Gastrocnemius medialis (tissue), 4 donors: ENCODE measurements at regions not wholly inside any gene's neighbourhood (a gene's known extent, or its start where the extent isn't known, plus 50 kb on each side); places are given as distances from the start of the nearest gene placed in this dataset.

Source experiments
- POLR2A ChIP-seq, 2 donors: fragments of 450-650 bp; IDR thresholded peaks; one replicate each; pipeline ENCODE4 v1.6.1; 2017; ENCODE audit warnings: antibody characterized with exemption in 2 of 2, mild to moderate bottlenecking in 2 of 2, moderate library complexity in 2 of 2
- TF ChIP-seq, protein P1 (sequence below), 5 experiments: fragments of 450-650 bp in 3 of 5; fragments of 200-600 bp in 2 of 5; sonication (generic) in 2 of 5; IDR thresholded peaks in 4 of 5; conservative IDR thresholded peaks in 1 of 5; 1 replicate in 4 of 5; 2 replicates in 1 of 5; pipeline ENCODE4 v1.5.1; 2016 to 2019; ENCODE audit warnings: antibody characterized with exemption in 5 of 5, mild to moderate bottlenecking in 3 of 5, moderate library complexity in 3 of 5

DNA sequence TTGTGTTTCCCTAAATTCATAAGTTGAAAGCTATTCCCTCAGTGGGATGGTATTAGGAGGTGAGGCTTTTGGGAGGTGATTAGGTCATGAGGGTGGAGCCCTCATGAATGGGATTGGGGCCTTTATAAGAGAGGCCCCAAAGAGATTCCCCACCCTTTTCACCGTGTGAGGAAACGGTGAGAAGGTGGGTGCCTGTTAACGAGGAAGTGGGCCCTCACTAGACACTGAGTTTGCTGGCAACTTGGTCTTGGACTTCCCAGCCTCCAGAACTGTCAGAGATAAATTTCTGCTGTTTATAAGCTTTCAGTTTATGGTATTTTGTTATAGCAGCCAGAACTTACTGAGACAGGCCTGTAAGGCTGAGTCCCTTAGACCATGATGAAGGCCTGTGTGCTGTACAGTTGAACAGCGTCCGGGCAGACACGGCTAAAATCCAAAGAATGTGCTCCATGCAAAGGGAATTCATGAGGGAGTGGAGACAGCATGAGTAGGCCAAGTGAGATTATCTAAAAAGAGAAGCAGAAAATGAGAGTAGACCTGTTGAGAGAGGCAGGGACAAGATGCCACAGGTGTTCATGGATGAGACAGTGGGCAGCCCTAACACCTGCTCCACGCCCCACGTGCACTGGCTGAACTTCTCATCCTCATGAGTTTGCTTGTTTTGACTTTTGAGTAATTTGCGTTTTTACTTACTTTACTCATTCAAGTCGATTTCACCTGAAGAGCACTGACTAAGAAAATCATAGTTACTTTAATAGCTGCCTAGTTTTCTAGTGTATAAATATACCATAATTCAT, 66.9 kb upstream of the SFMBT2 start:
- TF ChIP-seq POLR2A (IDR thresholded peaks at IDR 0.05) = no peak
- TF ChIP-seq, protein P1, sequence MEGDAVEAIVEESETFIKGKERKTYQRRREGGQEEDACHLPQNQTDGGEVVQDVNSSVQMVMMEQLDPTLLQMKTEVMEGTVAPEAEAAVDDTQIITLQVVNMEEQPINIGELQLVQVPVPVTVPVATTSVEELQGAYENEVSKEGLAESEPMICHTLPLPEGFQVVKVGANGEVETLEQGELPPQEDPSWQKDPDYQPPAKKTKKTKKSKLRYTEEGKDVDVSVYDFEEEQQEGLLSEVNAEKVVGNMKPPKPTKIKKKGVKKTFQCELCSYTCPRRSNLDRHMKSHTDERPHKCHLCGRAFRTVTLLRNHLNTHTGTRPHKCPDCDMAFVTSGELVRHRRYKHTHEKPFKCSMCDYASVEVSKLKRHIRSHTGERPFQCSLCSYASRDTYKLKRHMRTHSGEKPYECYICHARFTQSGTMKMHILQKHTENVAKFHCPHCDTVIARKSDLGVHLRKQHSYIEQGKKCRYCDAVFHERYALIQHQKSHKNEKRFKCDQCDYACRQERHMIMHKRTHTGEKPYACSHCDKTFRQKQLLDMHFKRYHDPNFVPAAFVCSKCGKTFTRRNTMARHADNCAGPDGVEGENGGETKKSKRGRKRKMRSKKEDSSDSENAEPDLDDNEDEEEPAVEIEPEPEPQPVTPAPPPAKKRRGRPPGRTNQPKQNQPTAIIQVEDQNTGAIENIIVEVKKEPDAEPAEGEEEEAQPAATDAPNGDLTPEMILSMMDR (IDR thresholded peaks at IDR 0.05 in 4 of 5, conservative IDR thresholded peaks at IDR 0.05 in 1 of 5) = no peak
